HEK293 (cell line): ENCODE measurements at regions not wholly inside any gene's neighbourhood (a gene's known extent, or its start where the extent isn't known, plus 50 kb on each side); places are given as distances from the start of the nearest gene placed in this dataset.
A peak's percentile ranks its signal among the peaks of the same experiment; 100 is the strongest.

Experiments used
- CTCF ChIA-PET: fragments of 350-600 bp; formaldehyde crosslinking; extraction: SDS; loops from one replicate; lab custom pipeline; 2021; ENCODE audit warnings: antibody characterized with exemption; lab: Yijun Ruan, JAX
- POLR2A ChIA-PET: fragments of 300-600 bp; formaldehyde crosslinking; extraction: SDS; loops from one replicate; lab custom pipeline; 2020; ENCODE audit warnings: antibody characterized with exemption, inconsistent platforms; lab: Yijun Ruan, JAX
- H3K27ac ChIP-seq: fragments of 200-500 bp; sonication (Bioruptor generic); 2 replicates; pipeline ENCODE4 v1.5.1; 2014; ENCODE audit warnings: low read depth, low read length, control low read depth, inconsistent platforms; ENCODE audit errors: extremely low read depth
- H3K36me3 ChIP-seq, 2 experiments: fragments of 200-500 bp in 1 of 2; sonication (Bioruptor generic) in 1 of 2; 1 replicate in 1 of 2; 2 replicates in 1 of 2; pipeline ENCODE4 v1.5.1; 2014 to 2017; ENCODE audit warnings: inconsistent platforms in 2 of 2, low read length in 2 of 2; ENCODE audit not compliant: control insufficient read depth in 2 of 2, insufficient read depth in 1 of 2
- H3K4me1 ChIP-seq: fragments of 200-500 bp; sonication (Bioruptor generic); 2 replicates; pipeline ENCODE4 v1.5.1; 2014; ENCODE audit warnings: mild to moderate bottlenecking, low read length, inconsistent platforms; ENCODE audit not compliant: control insufficient read depth, insufficient read depth
- H3K4me3 ChIP-seq: 2 replicates; pipeline ENCODE4 v1.5.1; 2011; ENCODE audit warnings: low read depth, mild to moderate bottlenecking, control low read depth, low read length, moderate library complexity
- H3K9me3 ChIP-seq: fragments of 200-500 bp; sonication (Bioruptor generic); 2 replicates; pipeline ENCODE4 v1.5.1; 2014; ENCODE audit warnings: low read depth, low read length, inconsistent platforms; ENCODE audit not compliant: control insufficient read depth, insufficient read depth
- ATF2 ChIP-seq: fragments of 450-650 bp; formaldehyde crosslinking; IDR thresholded peaks from 2 replicates; pipeline ENCODE4 v1.5.1; 2016; ENCODE audit warnings: missing biosample characterization, missing genetic modification characterization, low read depth
- GLIS1 ChIP-seq: fragments of 450-650 bp; formaldehyde crosslinking; IDR thresholded peaks from 2 replicates; pipeline ENCODE4 v1.5.1; 2016; ENCODE audit warnings: missing biosample characterization, missing genetic modification characterization
- PRDM2 ChIP-seq: fragments of 450-650 bp; formaldehyde crosslinking; IDR thresholded peaks from 2 replicates; pipeline ENCODE4 v1.5.1; 2016; ENCODE audit warnings: missing biosample characterization, missing genetic modification characterization, borderline replicate concordance
- REPIN1 ChIP-seq: fragments of 450-650 bp; formaldehyde crosslinking; IDR thresholded peaks from 2 replicates; pipeline ENCODE4 v1.5.1; 2017; ENCODE audit warnings: missing biosample characterization, missing genetic modification characterization, low read depth
- SALL2 ChIP-seq: fragments of 450-650 bp; formaldehyde crosslinking; IDR thresholded peaks from 2 replicates; pipeline ENCODE4 v1.5.0; 2017; ENCODE audit warnings: missing biosample characterization, mild to moderate bottlenecking, missing genetic modification characterization, borderline replicate concordance
- SP7 ChIP-seq: fragments of 450-650 bp; formaldehyde crosslinking; IDR thresholded peaks from 2 replicates; pipeline ENCODE4 v1.5.1; 2016; ENCODE audit warnings: missing biosample characterization, missing genetic modification characterization
- WT1 ChIP-seq: fragments of 450-650 bp; formaldehyde crosslinking; IDR thresholded peaks from 2 replicates; pipeline ENCODE4 v1.5.1; 2016; ENCODE audit warnings: missing biosample characterization, missing genetic modification characterization
- YY2 ChIP-seq: fragments of 450-650 bp; formaldehyde crosslinking; IDR thresholded peaks from 2 replicates; pipeline ENCODE4 v1.5.1; 2016; ENCODE audit warnings: missing biosample characterization, missing genetic modification characterization
- ZBTB48 ChIP-seq: fragments of 450-650 bp; formaldehyde crosslinking; IDR thresholded peaks from 2 replicates; pipeline ENCODE4 v1.5.1; 2016; ENCODE audit warnings: missing biosample characterization, missing genetic modification characterization
- ZFP41 ChIP-seq: fragments of 450-650 bp; formaldehyde crosslinking; IDR thresholded peaks from 2 replicates; pipeline ENCODE4 v1.5.1; 2016; ENCODE audit warnings: missing biosample characterization, missing genetic modification characterization, borderline replicate concordance
- ZNF10 ChIP-seq: fragments of 450-650 bp; formaldehyde crosslinking; IDR thresholded peaks from 2 replicates; pipeline ENCODE4 v1.5.1; 2017; ENCODE audit warnings: missing biosample characterization, missing genetic modification characterization
- ZNF114 ChIP-seq: fragments of 450-650 bp; formaldehyde crosslinking; IDR thresholded peaks from 2 replicates; pipeline ENCODE4 v1.5.0; 2017; ENCODE audit warnings: missing biosample characterization, missing genetic modification characterization
- ZNF138 ChIP-seq: fragments of 450-650 bp; formaldehyde crosslinking; IDR thresholded peaks from 2 replicates; pipeline ENCODE4 v1.5.1; 2016; ENCODE audit warnings: missing biosample characterization, missing genetic modification characterization, borderline replicate concordance
- ZNF140 ChIP-seq: fragments of 450-650 bp; formaldehyde crosslinking; IDR thresholded peaks from 2 replicates; pipeline ENCODE4 v1.5.1; 2016; ENCODE audit warnings: missing biosample characterization, missing genetic modification characterization
- ZNF146 ChIP-seq: fragments of 450-650 bp; formaldehyde crosslinking; IDR thresholded peaks from 2 replicates; pipeline ENCODE4 v1.5.1; 2016; ENCODE audit warnings: missing biosample characterization, missing genetic modification characterization
- ZNF174 ChIP-seq: fragments of 450-650 bp; formaldehyde crosslinking; IDR thresholded peaks from 2 replicates; pipeline ENCODE4 v1.5.0; 2017; ENCODE audit warnings: missing biosample characterization, mild to moderate bottlenecking, missing genetic modification characterization
- ZNF175 ChIP-seq: fragments of 450-650 bp; formaldehyde crosslinking; IDR thresholded peaks from 2 replicates; pipeline ENCODE4 v1.5.1; 2016; ENCODE audit warnings: missing biosample characterization, missing genetic modification characterization
- ZNF350 ChIP-seq: fragments of 450-650 bp; formaldehyde crosslinking; IDR thresholded peaks from 2 replicates; pipeline ENCODE4 v1.5.0; 2017; ENCODE audit warnings: missing biosample characterization, mild to moderate bottlenecking, missing genetic modification characterization
- ZNF394 ChIP-seq: fragments of 450-650 bp; formaldehyde crosslinking; IDR thresholded peaks from 2 replicates; pipeline ENCODE4 v1.5.1; 2016; ENCODE audit warnings: missing biosample characterization, missing genetic modification characterization, mild to moderate bottlenecking, moderate library complexity, borderline replicate concordance
- ZNF48 ChIP-seq: fragments of 450-650 bp; formaldehyde crosslinking; IDR thresholded peaks from 2 replicates; pipeline ENCODE4 v1.5.1; 2016; ENCODE audit warnings: missing biosample characterization, missing genetic modification characterization
- ZNF521 ChIP-seq: fragments of 450-650 bp; formaldehyde crosslinking; IDR thresholded peaks from 2 replicates; pipeline ENCODE4 v1.5.1; 2017; ENCODE audit warnings: missing biosample characterization, mild to moderate bottlenecking, missing genetic modification characterization
- ZNF548 ChIP-seq: fragments of 450-650 bp; formaldehyde crosslinking; IDR thresholded peaks from 2 replicates; pipeline ENCODE4 v1.5.1; 2016; ENCODE audit warnings: missing biosample characterization, missing genetic modification characterization
- ZNF560 ChIP-seq: fragments of 450-650 bp; formaldehyde crosslinking; IDR thresholded peaks from 2 replicates; pipeline ENCODE4 v1.5.1; 2017; ENCODE audit warnings: missing biosample characterization, missing genetic modification characterization, borderline replicate concordance
- ZNF792 ChIP-seq: fragments of 450-650 bp; formaldehyde crosslinking; IDR thresholded peaks from 2 replicates; pipeline ENCODE4 v1.5.1; 2016; ENCODE audit warnings: missing biosample characterization, missing genetic modification characterization
- ZNF837 ChIP-seq: fragments of 450-650 bp; formaldehyde crosslinking; IDR thresholded peaks from 2 replicates; pipeline ENCODE4 v1.5.1; 2016; ENCODE audit warnings: missing biosample characterization, missing genetic modification characterization

GRCh38 chr10:3528823-3529403, 256.1 kb downstream of the KLF6 start:
- H3K4me1 ChIP-seq = peaks cover 4% of the 10 kb centered on the region
- H3K4me3 ChIP-seq = no peak overlapping the region
- H3K9me3 ChIP-seq = no peaks in the 10 kb centered on the region
- no peak overlapping the region for H3K27ac ChIP-seq
- TF ChIP-seq ZNF48 (tag by site-specific recombination) (no peak), GLIS1 (tag by site-specific recombination) (peak; percentile 60), ZNF792 (tag by site-specific recombination) (no peak), ZNF175 (tag by site-specific recombination) (no peak), ZNF114 (no peak)
- TF ChIP-seq, all 188 proteins: peak for 1
- POLR2A ChIA-PET = no interaction called here
- H3K36me3 ChIP-seq = no peaks in the 10 kb centered on the region
- CTCF ChIA-PET = no interaction called here

- peaks cover 4% of the 10 kb centered on the region for H3K4me1 ChIP-seq
- no peaks in the 10 kb centered on the region for H3K9me3 ChIP-seq
- ChIA-PET CTCF (no interaction called here), POLR2A (no interaction called here)
- no peak overlapping the region for H3K27ac ChIP-seq
- H3K36me3 ChIP-seq = no peaks in the 10 kb centered on the region
- no peak overlapping the region for H3K4me3 ChIP-seq
- no peak for TF ChIP-seq ZNF140 (tag by site-specific recombination)
- no peak for TF ChIP-seq SALL2 (tag by site-specific recombination)
- no peak for TF ChIP-seq ZNF174 (tag by site-specific recombination)
- TF ChIP-seq REPIN1 = no peak
- no peak for TF ChIP-seq ZNF837 (tag by site-specific recombination)
- TF ChIP-seq ZFP41 (tag by site-specific recombination) = no peak
- TF ChIP-seq YY2 (tag by site-specific recombination) = no peak
- no peak for TF ChIP-seq ZNF350 (tag by site-specific recombination)
- TF ChIP-seq ZNF138 (tag by site-specific recombination) = no peak
- no peak for TF ChIP-seq ZBTB48 (tag by site-specific recombination)
- TF ChIP-seq WT1 (tag by site-specific recombination) = no peak
- TF ChIP-seq SP7 (tag by site-specific recombination) = no peak
- no peak for TF ChIP-seq ZNF146
- TF ChIP-seq ATF2 (tag by site-specific recombination) = no peak
- no peak for TF ChIP-seq ZNF521
- TF ChIP-seq ZNF394 (tag by site-specific recombination) = no peak
- no peak for TF ChIP-seq ZNF10 (tag by site-specific recombination)
- no peak for TF ChIP-seq PRDM2
- no peak for TF ChIP-seq ZNF560 (tag by site-specific recombination)
- no peak for TF ChIP-seq ZNF548 (tag by site-specific recombination)
Measured at GRCh38 chr10:3528271-3528670, 256.7 kb downstream of the KLF6 start.
